SK-N-SH (cell line): ENCODE measurements at regions not wholly inside any gene's neighbourhood (a gene's known extent, or its start where the extent isn't known, plus 50 kb on each side); places are given as distances from the start of the nearest gene placed in this dataset.

Experiments used
- CTCF ChIA-PET: fragments of 300-600, 350-600 bp; formaldehyde crosslinking; extraction: SDS; loops from one replicate; lab custom pipeline; 2021; lab: Yijun Ruan, JAX
- POLR2A ChIA-PET: fragments of 350-600 bp; sonication (Branson Sonifier 250); formaldehyde crosslinking; extraction: SDS; loops from one replicate; lab custom pipeline; 2020; ENCODE audit warnings: antibody characterized with exemption, inconsistent platforms; lab: Yijun Ruan, JAX
- DNase-seq: peaks from one replicate; pipeline ENCODE4 v3.0.0; 2012
- H2AFZ ChIP-seq: fragments of 200-600 bp; sonication (generic); 2 replicates; pipeline ENCODE4 v1.8.1; 2016; ENCODE audit warnings: antibody characterized with exemption, mild to moderate bottlenecking, low read depth
- H3F3A ChIP-seq: fragments of 200-600 bp; sonication (generic); replicated peaks from 2 replicates; pipeline ENCODE3; 2016; ENCODE audit warnings: antibody characterized with exemption, mild to moderate bottlenecking; ENCODE audit not compliant: insufficient read depth
- H3K27ac ChIP-seq, 2 experiments: fragments of 200-500 bp in 1 of 2; fragments of 200-600 bp in 1 of 2; sonication (Bioruptor generic) in 1 of 2; sonication (generic), shearing (Covaris generic) in 1 of 2; 2 replicates each; pipeline versions ENCODE4 v1.5.1 to v1.6.1; 2014 to 2016; ENCODE audit warnings: low read depth in 2 of 2, inconsistent platforms in 1 of 2, low read length in 1 of 2, mild to moderate bottlenecking in 1 of 2, mixed read lengths in 1 of 2
- H3K27me3 ChIP-seq: fragments of 200-600 bp; sonication (generic), shearing (Covaris generic); 2 replicates; pipeline ENCODE4 v1.6.1; 2016; ENCODE audit warnings: mixed run types; ENCODE audit not compliant: insufficient read depth
- H3K36me3 ChIP-seq, 2 experiments: fragments of 200-500 bp in 1 of 2; fragments of 200-600 bp in 1 of 2; sonication (Bioruptor generic) in 1 of 2; sonication (generic) in 1 of 2; replicated peaks in 1 of 2; 2 replicates each; pipeline versions ENCODE3 to v1.5.1; 2014 to 2016; ENCODE audit warnings: low read length in 1 of 2, mild to moderate bottlenecking in 1 of 2; ENCODE audit not compliant: insufficient read depth in 2 of 2, control insufficient read depth in 1 of 2
- H3K4me1 ChIP-seq, 2 experiments: fragments of 200-500 bp in 1 of 2; fragments of 200-600 bp in 1 of 2; sonication (Bioruptor generic) in 1 of 2; sonication (generic), shearing (Covaris generic) in 1 of 2; 2 replicates each; pipeline versions ENCODE4 v1.5.1 to v1.6.1; 2014 to 2016; ENCODE audit warnings: low read depth in 1 of 2, low read length in 1 of 2, mixed run types in 1 of 2; ENCODE audit not compliant: insufficient read depth in 2 of 2, control insufficient read depth in 1 of 2
- H3K4me2 ChIP-seq: fragments of 200-600 bp; sonication (generic), shearing (Covaris generic); 2 replicates; pipeline ENCODE4 v1.6.1; 2017; ENCODE audit warnings: mixed run types
- H3K4me3 ChIP-seq, 2 experiments: fragments of 200-500 bp in 1 of 2; fragments of 200-600 bp in 1 of 2; sonication (Bioruptor generic) in 1 of 2; sonication (generic), shearing (Covaris generic) in 1 of 2; 2 replicates each; pipeline versions ENCODE4 v1.5.1 to v1.8.1; 2014 to 2016; ENCODE audit warnings: low read depth in 2 of 2, inconsistent platforms in 1 of 2, low read length in 1 of 2, mild to moderate bottlenecking in 1 of 2, mixed read lengths in 1 of 2, moderate library complexity in 1 of 2
- H3K79me2 ChIP-seq: fragments of 200-600 bp; sonication (generic); 2 replicates; pipeline ENCODE4 v1.8.1; 2017; ENCODE audit warnings: mild to moderate bottlenecking; ENCODE audit not compliant: insufficient read depth
- H3K9ac ChIP-seq: fragments of 200-600 bp; sonication (generic); 2 replicates; pipeline ENCODE4 v1.6.1; 2017; ENCODE audit warnings: mixed run types
- H3K9me2 ChIP-seq: fragments of 200-600 bp; sonication (generic); 2 replicates; pipeline ENCODE4 v1.6.1; 2017; ENCODE audit warnings: mixed run types
- H3K9me3 ChIP-seq: fragments of 200-600 bp; sonication (generic); 2 replicates; pipeline ENCODE4 v1.6.1; 2017; ENCODE audit warnings: mixed run types, mild to moderate bottlenecking, moderate library complexity
- H4K20me1 ChIP-seq: fragments of 200-600 bp; sonication (generic); 2 replicates; pipeline ENCODE4 v1.6.1; 2017; ENCODE audit warnings: mild to moderate bottlenecking, mixed run types; ENCODE audit not compliant: insufficient read depth
- ELF1 ChIP-seq: IDR thresholded peaks from 2 replicates; pipeline ENCODE4 v1.4.0; 2012
- EP300 ChIP-seq, 2 experiments: IDR thresholded peaks; 2 replicates each; pipeline versions ENCODE4 v1.4.0 to v1.6.1; 2012; ENCODE audit warnings: borderline replicate concordance in 1 of 2, low read depth in 1 of 2, low read length in 1 of 2
- FOSL2 ChIP-seq: IDR thresholded peaks from 2 replicates; pipeline ENCODE4 v1.4.0; 2012; ENCODE audit warnings: low read depth, mild to moderate bottlenecking, moderate library complexity, borderline replicate concordance
- FOXJ3 ChIP-seq: sonication (generic); formaldehyde crosslinking; IDR thresholded peaks from 2 replicates; pipeline ENCODE4 v1.5.1; 2020; ENCODE audit warnings: mild to moderate bottlenecking, missing genetic modification reagents
- FOXM1 ChIP-seq: IDR thresholded peaks from 2 replicates; pipeline ENCODE4 v1.4.0; 2012; ENCODE audit warnings: low read depth, mild to moderate bottlenecking
- GABPA ChIP-seq: IDR thresholded peaks from 2 replicates; pipeline ENCODE4 v1.4.0; 2012; ENCODE audit warnings: low read depth, mild to moderate bottlenecking
- GATA2 ChIP-seq: sonication (generic); formaldehyde crosslinking; IDR thresholded peaks from 2 replicates; pipeline ENCODE4 v1.5.0; 2020; ENCODE audit warnings: mild to moderate bottlenecking, missing genetic modification reagents
- JUND ChIP-seq: IDR thresholded peaks from 2 replicates; pipeline ENCODE4 v1.4.0; 2012
- MEF2A ChIP-seq: IDR thresholded peaks from 2 replicates; pipeline ENCODE4 v1.4.0; 2012; ENCODE audit warnings: low read depth, borderline replicate concordance
- MXI1 ChIP-seq: IDR thresholded peaks from 2 replicates; pipeline ENCODE4 v1.6.1; 2012; ENCODE audit warnings: mild to moderate bottlenecking, low read depth, low read length, improper control_type of control experiment
- RAD21 ChIP-seq: IDR thresholded peaks from 2 replicates; pipeline ENCODE4 v1.6.1; 2012; ENCODE audit warnings: mild to moderate bottlenecking, low read length
- SIN3A ChIP-seq: IDR thresholded peaks from 2 replicates; pipeline ENCODE4 v1.6.1; 2012; ENCODE audit warnings: low read depth, mild to moderate bottlenecking, low read length, moderate library complexity, borderline replicate concordance
- SMC3 ChIP-seq: IDR thresholded peaks from 2 replicates; pipeline ENCODE4 v1.6.1; 2012; ENCODE audit warnings: low read depth, low read length, improper control_type of control experiment
- TAF1 ChIP-seq: IDR thresholded peaks from 2 replicates; pipeline ENCODE4 v1.6.1; 2012; ENCODE audit warnings: low read depth, mild to moderate bottlenecking, low read length, moderate library complexity, borderline replicate concordance
- TEAD4 ChIP-seq: IDR thresholded peaks from 2 replicates; pipeline ENCODE4 v1.4.0; 2012; ENCODE audit warnings: mild to moderate bottlenecking, borderline replicate concordance; ENCODE audit not compliant: insufficient read depth
- YY1 ChIP-seq: IDR thresholded peaks from 2 replicates; pipeline ENCODE4 v1.4.0; 2012; ENCODE audit warnings: low read depth, mild to moderate bottlenecking
- WGBS: methylation state at CpG from one replicate; pipeline ENCODE4 v1.1.6; 2017; ENCODE audit warnings: low lambda C conversion rate; 5-methylcytosine and 5-hydroxymethylcytosine counted together
- TF ChIP-seq, protein P1 (sequence below): IDR thresholded peaks from 2 replicates; pipeline ENCODE4 v1.4.0; 2012; ENCODE audit warnings: low read depth, borderline replicate concordance
- TF ChIP-seq, protein P2 (sequence below): IDR thresholded peaks from 2 replicates; pipeline ENCODE4 v1.4.0; 2012; ENCODE audit warnings: low read depth
- TF ChIP-seq, protein P3 (sequence below): IDR thresholded peaks from 2 replicates; pipeline ENCODE4 v1.4.0; 2012; ENCODE audit warnings: low read depth, borderline replicate concordance

DNA sequence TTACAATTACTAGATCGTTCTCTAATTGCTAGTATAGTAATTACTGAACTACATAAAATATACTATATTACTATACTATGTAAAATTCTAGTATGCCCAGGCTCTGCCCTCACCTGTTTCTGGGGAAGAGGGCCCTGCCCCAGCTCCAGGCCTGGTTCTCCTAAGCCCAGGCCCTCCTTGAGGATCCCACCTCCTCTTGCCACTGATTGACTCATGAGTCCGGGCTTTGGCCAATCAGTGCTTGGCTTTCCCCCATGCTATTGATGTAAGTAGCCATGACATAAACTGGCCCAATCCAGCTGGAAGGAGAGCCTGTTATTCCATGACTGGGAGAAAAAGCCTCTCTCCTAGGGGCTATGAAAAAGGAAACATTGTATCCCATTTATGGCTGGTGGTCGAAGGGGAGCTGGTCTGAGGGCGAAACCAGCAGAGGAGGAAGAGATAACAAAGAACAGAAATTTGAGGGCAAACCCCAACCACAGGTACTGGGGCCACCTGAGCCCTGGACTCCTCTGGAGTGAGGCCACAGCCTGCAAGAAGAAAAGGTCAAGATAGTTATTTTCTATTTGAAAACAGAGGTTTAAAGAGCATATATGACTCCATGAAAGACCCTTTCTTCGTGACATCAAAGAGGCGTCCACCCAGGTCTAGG is 129.3 kb upstream of the CD93 start:
- no peak for DNase-seq
- 6% methylated on average over 6 of the region's 6 CpGs for WGBS

GRCh38 chr20:23214903-23215302 is 128.8 kb upstream of the CD93 start:
- Histone ChIP-seq H3K4me3 (no peak overlapping the region), H3K9me3 (no peaks in the 10 kb centered on the region), H3K9ac (no peak overlapping the region), H3K27ac (no peak overlapping the region), H3K79me2 (no peaks in the 10 kb centered on the region), H3F3A (no peaks in the 10 kb centered on the region), H3K9me2 (no peaks in the 10 kb centered on the region), H3K4me2 (no peak overlapping the region), H3K36me3 (no peaks in the 10 kb centered on the region), H2AFZ (no peak overlapping the region), H3K4me1 (no peaks in the 10 kb centered on the region), H3K27me3 (peaks cover 8% of the 10 kb centered on the region; the same call in 1 of the 2 replicates), H4K20me1 (no peaks in the 10 kb centered on the region)
- 3% methylated on average over 5 of the region's 5 CpGs for WGBS
- ChIA-PET CTCF (interaction anchor here (2.5 kb wide), 1 partner anchor 20 kb away, joined by 6 read pairs; no protein-coding TSS in a partner anchor), POLR2A (no interaction called here)
- DNase-seq, result no peak
- TF ChIP-seq TAF1, result no peak
- TF ChIP-seq GATA2 (CRISPR knock-in tag), result no peak
- no peak for TF ChIP-seq YY1
- TF ChIP-seq SIN3A, result no peak
- TF ChIP-seq, protein P1, sequence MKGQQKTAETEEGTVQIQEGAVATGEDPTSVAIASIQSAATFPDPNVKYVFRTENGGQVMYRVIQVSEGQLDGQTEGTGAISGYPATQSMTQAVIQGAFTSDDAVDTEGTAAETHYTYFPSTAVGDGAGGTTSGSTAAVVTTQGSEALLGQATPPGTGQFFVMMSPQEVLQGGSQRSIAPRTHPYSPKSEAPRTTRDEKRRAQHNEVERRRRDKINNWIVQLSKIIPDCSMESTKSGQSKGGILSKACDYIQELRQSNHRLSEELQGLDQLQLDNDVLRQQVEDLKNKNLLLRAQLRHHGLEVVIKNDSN, result no peak
- no peak for TF ChIP-seq FOSL2
- no peak for TF ChIP-seq SMC3
- no peak for TF ChIP-seq FOXJ3 (CRISPR knock-in tag)
- TF ChIP-seq TEAD4, result no peak
- TF ChIP-seq MEF2A, result no peak
- TF ChIP-seq, protein P2, sequence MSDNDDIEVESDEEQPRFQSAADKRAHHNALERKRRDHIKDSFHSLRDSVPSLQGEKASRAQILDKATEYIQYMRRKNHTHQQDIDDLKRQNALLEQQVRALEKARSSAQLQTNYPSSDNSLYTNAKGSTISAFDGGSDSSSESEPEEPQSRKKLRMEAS, result no peak
- no peak for TF ChIP-seq ELF1
- TF ChIP-seq, protein P3, sequence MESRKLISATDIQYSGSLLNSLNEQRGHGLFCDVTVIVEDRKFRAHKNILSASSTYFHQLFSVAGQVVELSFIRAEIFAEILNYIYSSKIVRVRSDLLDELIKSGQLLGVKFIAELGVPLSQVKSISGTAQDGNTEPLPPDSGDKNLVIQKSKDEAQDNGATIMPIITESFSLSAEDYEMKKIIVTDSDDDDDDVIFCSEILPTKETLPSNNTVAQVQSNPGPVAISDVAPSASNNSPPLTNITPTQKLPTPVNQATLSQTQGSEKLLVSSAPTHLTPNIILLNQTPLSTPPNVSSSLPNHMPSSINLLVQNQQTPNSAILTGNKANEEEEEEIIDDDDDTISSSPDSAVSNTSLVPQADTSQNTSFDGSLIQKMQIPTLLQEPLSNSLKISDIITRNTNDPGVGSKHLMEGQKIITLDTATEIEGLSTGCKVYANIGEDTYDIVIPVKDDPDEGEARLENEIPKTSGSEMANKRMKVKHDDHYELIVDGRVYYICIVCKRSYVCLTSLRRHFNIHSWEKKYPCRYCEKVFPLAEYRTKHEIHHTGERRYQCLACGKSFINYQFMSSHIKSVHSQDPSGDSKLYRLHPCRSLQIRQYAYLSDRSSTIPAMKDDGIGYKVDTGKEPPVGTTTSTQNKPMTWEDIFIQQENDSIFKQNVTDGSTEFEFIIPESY, result no peak
- TF ChIP-seq RAD21, result no peak
- no peak for TF ChIP-seq EP300 (IDR thresholded peaks at IDR 0.05; ENCODE audit: borderline replicate concordance in 1 of 2, low read depth in 1 of 2, low read length in 1 of 2)
- TF ChIP-seq MXI1, result no peak
- TF ChIP-seq JUND, result no peak
- no peak for TF ChIP-seq GABPA

More for the DNA sequence above, 129.3 kb upstream of the CD93 start:
- H3K9me3 ChIP-seq, result no peaks in the 10 kb centered on the region
- CTCF ChIA-PET, result interaction anchor here (2.5 kb wide), 1 partner anchor 19 kb away, joined by 6 read pairs; no protein-coding TSS in a partner anchor
- no peak for TF ChIP-seq FOXM1
- TF ChIP-seq, all 33 proteins: peak for 0
- Histone ChIP-seq H3K27me3 (peaks cover 5% of the 10 kb centered on the region; the same call in 1 of the 2 replicates), H3K9ac (no peak overlapping the region), H3K36me3 (no peaks in the 10 kb centered on the region), H3K4me3 (no peak overlapping the region), H3K79me2 (no peaks in the 10 kb centered on the region), H3K4me1 (no peaks in the 10 kb centered on the region), H3K27ac (no peak overlapping the region), H2AFZ (no peak overlapping the region), H4K20me1 (no peaks in the 10 kb centered on the region), H3K9me2 (no peaks in the 10 kb centered on the region), H3F3A (no peaks in the 10 kb centered on the region), H3K4me2 (no peak overlapping the region)
- POLR2A ChIA-PET, result interaction anchor here (0.7 kb wide), 1 partner anchor 205 kb away, joined by 3 read pairs; no protein-coding TSS in a partner anchor
